Mesenchymal stem cell (in vitro differentiated cells and primary cell): ENCODE measurements at regions not wholly inside any gene's neighbourhood (a gene's known extent, or its start where the extent isn't known, plus 50 kb on each side); places are given as distances from the start of the nearest gene placed in this dataset.

Source experiments
- DNase-seq: peaks from one replicate; pipeline ENCODE4 v3.0.0-alpha.2; 2013
- H2AFZ ChIP-seq: one replicate; pipeline ENCODE4 v1.6.1; 2013; ENCODE audit warnings: low read depth, mild to moderate bottlenecking, control low read depth, inconsistent platforms, low read length, moderate library complexity
- H2AK5ac ChIP-seq: 2 replicates; pipeline ENCODE4 v1.6.1; 2013; ENCODE audit warnings: low read length, moderate library complexity, mild to moderate bottlenecking, inconsistent platforms; ENCODE audit not compliant: severe bottlenecking
- H2BK120ac ChIP-seq: one replicate; pipeline ENCODE4 v1.6.1; 2013; ENCODE audit warnings: low read depth, mild to moderate bottlenecking, inconsistent platforms, low read length, moderate library complexity
- H2BK12ac ChIP-seq, 2 experiments: one replicate each; pipeline ENCODE4 v1.6.1; 2013; ENCODE audit warnings: inconsistent platforms in 2 of 2, low read length in 2 of 2, mild to moderate bottlenecking in 2 of 2, moderate library complexity in 2 of 2, control low read depth in 1 of 2
- H2BK15ac ChIP-seq: one replicate; pipeline ENCODE4 v1.6.1; 2013; ENCODE audit warnings: mild to moderate bottlenecking, low read depth, inconsistent platforms; ENCODE audit not compliant: poor library complexity, severe bottlenecking
- H2BK5ac ChIP-seq: 2 replicates; pipeline ENCODE4 v1.6.1; 2013; ENCODE audit warnings: low read depth, mild to moderate bottlenecking, low read length, control low read depth, inconsistent platforms; ENCODE audit not compliant: poor library complexity, severe bottlenecking
- H3K14ac ChIP-seq, 2 experiments: one replicate each; pipeline ENCODE4 v1.6.1; 2013; ENCODE audit warnings: inconsistent platforms in 2 of 2, low read length in 2 of 2, control low read depth in 1 of 2, mild to moderate bottlenecking in 1 of 2, moderate library complexity in 1 of 2
- H3K18ac ChIP-seq, 2 experiments: one replicate each; pipeline ENCODE4 v1.6.1; 2013; ENCODE audit warnings: inconsistent platforms in 2 of 2, low read length in 2 of 2, control low read depth in 1 of 2, low read depth in 1 of 2, mild to moderate bottlenecking in 1 of 2
- H3K23ac ChIP-seq, 2 experiments: one replicate each; pipeline ENCODE4 v1.6.1; 2013; ENCODE audit warnings: inconsistent platforms in 2 of 2, low read length in 2 of 2, mild to moderate bottlenecking in 2 of 2, moderate library complexity in 2 of 2, control low read depth in 1 of 2
- H3K27ac ChIP-seq: 2 replicates; pipeline ENCODE4 v1.5.1; 2013; ENCODE audit warnings: mild to moderate bottlenecking, moderate library complexity, low read length, control low read depth, inconsistent platforms; ENCODE audit not compliant: poor library complexity, severe bottlenecking
- H3K27me3 ChIP-seq, 2 experiments: 2 replicates each; pipeline versions ENCODE4 v1.6.1 to v1.7.0; 2013; ENCODE audit warnings: low read length in 2 of 2, mild to moderate bottlenecking in 2 of 2, moderate library complexity in 2 of 2, control low read depth in 1 of 2, inconsistent platforms in 1 of 2; ENCODE audit not compliant: control insufficient read depth in 1 of 2, insufficient read depth in 1 of 2
- H3K36me3 ChIP-seq, 2 experiments: 2 replicates each; pipeline versions ENCODE4 v1.6.1 to v1.7.0; 2013; ENCODE audit warnings: low read length in 2 of 2, control low read depth in 1 of 2, inconsistent platforms in 1 of 2, low read depth in 1 of 2, mild to moderate bottlenecking in 1 of 2; ENCODE audit not compliant: insufficient read depth in 2 of 2, control insufficient read depth in 1 of 2
- H3K4ac ChIP-seq, 2 experiments: one replicate each; pipeline ENCODE4 v1.6.1; 2013; ENCODE audit warnings: inconsistent platforms in 2 of 2, low read length in 2 of 2, mild to moderate bottlenecking in 2 of 2, moderate library complexity in 2 of 2, control low read depth in 1 of 2, low read depth in 1 of 2
- H3K4me1 ChIP-seq: 2 replicates; pipeline ENCODE4 v1.6.1; 2013; ENCODE audit warnings: low read depth, low read length, control low read depth; ENCODE audit not compliant: control insufficient read depth, insufficient read depth
- H3K4me2 ChIP-seq: 2 replicates; pipeline ENCODE4 v1.6.1; 2013; ENCODE audit warnings: low read length, mild to moderate bottlenecking, inconsistent platforms; ENCODE audit not compliant: poor library complexity, severe bottlenecking
- H3K4me3 ChIP-seq, 2 experiments: 2 replicates each; pipeline versions ENCODE4 v1.5.1 to v1.7.0; 2013; ENCODE audit warnings: low read length in 2 of 2, mild to moderate bottlenecking in 2 of 2, control low read depth in 1 of 2, low read depth in 1 of 2; ENCODE audit not compliant: insufficient read depth in 1 of 2
- H3K79me1 ChIP-seq: replicated peaks from 2 replicates; pipeline ENCODE4 v1.6.1; 2013; ENCODE audit warnings: mild to moderate bottlenecking, control low read depth, low read length, inconsistent platforms; ENCODE audit not compliant: poor library complexity, severe bottlenecking
- H3K9ac ChIP-seq: 2 replicates; pipeline ENCODE4 v1.7.0; 2013; ENCODE audit warnings: mild to moderate bottlenecking, low read length, moderate library complexity
- H3K9me3 ChIP-seq: 2 replicates; pipeline ENCODE4 v1.7.0; 2013; ENCODE audit warnings: mild to moderate bottlenecking, low read length; ENCODE audit not compliant: control insufficient read depth
- H4K8ac ChIP-seq: one replicate; pipeline ENCODE4 v1.6.1; 2013; ENCODE audit warnings: inconsistent platforms, mild to moderate bottlenecking, low read length, moderate library complexity
- H4K91ac ChIP-seq: one replicate; pipeline ENCODE4 v1.6.1; 2013; ENCODE audit warnings: mild to moderate bottlenecking, low read length, inconsistent platforms
- WGBS: methylation state at CpG from one replicate; pipeline ENCODE4 v1.1.7; 2013; ENCODE audit warnings: mixed read lengths; 5-methylcytosine and 5-hydroxymethylcytosine counted together

GRCh38 chr22:48438800-48439559 is 1388.7 kb downstream of the BRD1 start:
- Histone ChIP-seq H3K23ac (no peak overlapping the region), H2AK5ac (no peak overlapping the region), H2BK12ac (no peak overlapping the region), H3K4ac (no peak overlapping the region), H3K9me3 (no peaks in the 10 kb centered on the region), H2BK120ac (no peak overlapping the region), H3K14ac (no peak overlapping the region), H2BK5ac (no peak overlapping the region), H4K91ac (no peak overlapping the region), H3K18ac (no peak overlapping the region), H3K4me3 (no peak overlapping the region), H3K9ac (no peak overlapping the region), H3K27ac (no peak overlapping the region), H2AFZ (no peak overlapping the region), H3K4me1 (no peaks in the 10 kb centered on the region), H3K27me3 (peaks cover 0 to 29% of the 10 kb centered on the region in 2 experiments), H4K8ac (no peak overlapping the region), H2BK15ac (no peak overlapping the region), H3K36me3 (no peaks in the 10 kb centered on the region), H3K4me2 (no peak overlapping the region), H3K79me1 (no peaks in the 10 kb centered on the region)
- WGBS, result 64% methylated on average over 15 of the region's 19 CpGs
- DNase-seq, result no peak

- Histone ChIP-seq H2AFZ (no peak overlapping the region), H3K36me3 (no peaks in the 10 kb centered on the region), H2BK12ac (no peak overlapping the region), H3K9ac (no peak overlapping the region), H2BK15ac (no peak overlapping the region), H2BK5ac (no peak overlapping the region), H2AK5ac (no peak overlapping the region), H3K4me2 (no peak overlapping the region), H3K4me1 (no peaks in the 10 kb centered on the region), H3K27me3 (peaks cover 0 to 30% of the 10 kb centered on the region in 2 experiments), H3K23ac (no peak overlapping the region), H3K27ac (no peak overlapping the region), H3K79me1 (no peaks in the 10 kb centered on the region), H3K18ac (no peak overlapping the region), H3K4me3 (peak overlapping the region in 1 of 2 experiments; percentile 26), H3K4ac (no peak overlapping the region), H3K9me3 (no peaks in the 10 kb centered on the region), H4K91ac (no peak overlapping the region), H3K14ac (no peak overlapping the region), H2BK120ac (no peak overlapping the region), H4K8ac (no peak overlapping the region)
- DNase-seq, result no peak
- 86% methylated on average over 13 of the region's 13 CpGs for WGBS
Measured at GRCh38 chr22:48438096-48438495, 1389.6 kb downstream of the BRD1 start.

- H3K79me1 ChIP-seq, result no peaks in the 10 kb centered on the region
- no peaks in the 10 kb centered on the region for H3K9me3 ChIP-seq
- no peak overlapping the region for H4K91ac ChIP-seq
- peaks cover 0 to 27% of the 10 kb centered on the region in 2 experiments for H3K27me3 ChIP-seq
- 84% methylated on average over 14 of the region's 17 CpGs for WGBS
- H3K27ac ChIP-seq, result no peak overlapping the region
- no peak overlapping the region for H2BK12ac ChIP-seq
- no peak overlapping the region for H2BK15ac ChIP-seq
- H3K18ac ChIP-seq, result no peak overlapping the region
- DNase-seq, result no peak
- H2AK5ac ChIP-seq, result no peak overlapping the region
- H3K23ac ChIP-seq, result no peak overlapping the region
- H3K4me2 ChIP-seq, result no peak overlapping the region
- no peak overlapping the region for H2BK120ac ChIP-seq
- no peak overlapping the region for H3K14ac ChIP-seq
- H3K4me3 ChIP-seq, result no peak overlapping the region
- H3K4me1 ChIP-seq, result no peaks in the 10 kb centered on the region
- no peak overlapping the region for H2BK5ac ChIP-seq
- no peak overlapping the region for H3K9ac ChIP-seq
- H3K4ac ChIP-seq, result no peak overlapping the region
- no peaks in the 10 kb centered on the region for H3K36me3 ChIP-seq
- H4K8ac ChIP-seq, result no peak overlapping the region
- H2AFZ ChIP-seq, result no peak overlapping the region
Measured at GRCh38 chr22:48436201-48436931, 1391.3 kb downstream of the BRD1 start.

GRCh38 chr22:48434868-48435250 is 1392.8 kb downstream of the BRD1 start:
- WGBS, result 79% methylated on average over 4 of the region's 5 CpGs
- Histone ChIP-seq H2BK15ac (no peak overlapping the region), H2AFZ (no peak overlapping the region), H3K4me3 (no peak overlapping the region), H3K9me3 (no peaks in the 10 kb centered on the region), H3K14ac (no peak overlapping the region), H3K18ac (no peak overlapping the region), H2AK5ac (no peak overlapping the region), H3K4me1 (no peaks in the 10 kb centered on the region), H3K36me3 (no peaks in the 10 kb centered on the region), H3K27me3 (peaks cover 0 to 24% of the 10 kb centered on the region in 2 experiments), H3K4me2 (no peak overlapping the region), H3K4ac (no peak overlapping the region), H2BK12ac (no peak overlapping the region), H2BK5ac (no peak overlapping the region), H3K79me1 (no peaks in the 10 kb centered on the region), H4K91ac (no peak overlapping the region), H3K9ac (no peak overlapping the region), H2BK120ac (no peak overlapping the region), H3K27ac (no peak overlapping the region), H4K8ac (no peak overlapping the region), H3K23ac (no peak overlapping the region)
- no peak for DNase-seq
